OCI-LY1 (cell line): ENCODE measurements at regions not wholly inside any gene's neighbourhood (a gene's known extent, or its start where the extent isn't known, plus 50 kb on each side); places are given as distances from the start of the nearest gene placed in this dataset.

Source experiments
- H2AFZ ChIP-seq: fragments of 200-600 bp; sonication (generic), shearing (Covaris generic); 2 replicates; pipeline ENCODE4 v1.6.0; 2014; ENCODE audit warnings: antibody characterized with exemption, mild to moderate bottlenecking, low read length
- H3F3A ChIP-seq: fragments of 200-600 bp; sonication (generic), shearing (Covaris generic); 2 replicates; pipeline ENCODE4 v1.6.0; 2014; ENCODE audit warnings: mild to moderate bottlenecking, antibody characterized with exemption, low read length, moderate library complexity; ENCODE audit not compliant: insufficient read depth
- H3K27ac ChIP-seq: fragments of 200-600 bp; sonication (generic); 2 replicates; pipeline ENCODE4 v1.5.1; 2014; ENCODE audit warnings: low read length, mixed run types, mild to moderate bottlenecking, low read depth; ENCODE audit not compliant: poor library complexity, severe bottlenecking
- H3K27me3 ChIP-seq: fragments of 200-600 bp; sonication (generic); 2 replicates; pipeline ENCODE4 v1.6.0; 2014; ENCODE audit warnings: antibody characterized with exemption, mild to moderate bottlenecking, low read length, moderate library complexity; ENCODE audit not compliant: insufficient read depth
- H3K36me3 ChIP-seq: fragments of 200-600 bp; sonication (generic); 2 replicates; pipeline ENCODE4 v1.6.1; 2014; ENCODE audit warnings: mild to moderate bottlenecking, antibody characterized with exemption, low read length, moderate library complexity, mixed read lengths; ENCODE audit not compliant: insufficient read depth
- H3K4me1 ChIP-seq: fragments of 200-600 bp; sonication (generic); 2 replicates; pipeline ENCODE4 v1.5.1; 2014; ENCODE audit warnings: mild to moderate bottlenecking, low read length, moderate library complexity; ENCODE audit not compliant: insufficient read depth, severe bottlenecking
- H3K4me2 ChIP-seq: fragments of 200-600 bp; sonication (generic), shearing (Covaris generic); 2 replicates; pipeline ENCODE4 v1.6.1; 2014; ENCODE audit warnings: low read length
- H3K4me3 ChIP-seq: fragments of 200-600 bp; sonication (generic); 2 replicates; pipeline ENCODE4 v1.5.1; 2014; ENCODE audit warnings: low read length, low read depth, mild to moderate bottlenecking, mixed read lengths; ENCODE audit not compliant: poor library complexity, severe bottlenecking
- H3K79me2 ChIP-seq: fragments of 200-600 bp; shearing (Covaris generic); 2 replicates; pipeline ENCODE4 v1.6.1; 2016; ENCODE audit warnings: mixed run types, low read length, mixed read lengths; ENCODE audit not compliant: insufficient read depth
- H3K9ac ChIP-seq: fragments of 200-600 bp; sonication (generic), shearing (Covaris generic); 2 replicates; pipeline ENCODE4 v1.6.1; 2014; ENCODE audit warnings: mild to moderate bottlenecking, low read length, mixed read lengths
- H3K9me2 ChIP-seq: fragments of 200-600 bp; sonication (generic), shearing (Covaris generic); 2 replicates; pipeline ENCODE4 v1.6.1; 2014; ENCODE audit warnings: low read depth, mild to moderate bottlenecking, low read length, mixed read lengths
- H3K9me3 ChIP-seq: fragments of 200-600 bp; shearing (Covaris generic); 2 replicates; pipeline ENCODE4 v1.6.1; 2014; ENCODE audit warnings: low read length, mixed read lengths
- H4K20me1 ChIP-seq: fragments of 200-600 bp; sonication (generic), shearing (Covaris generic); 2 replicates; pipeline ENCODE4 v1.6.0; 2016; ENCODE audit warnings: mild to moderate bottlenecking, low read length; ENCODE audit not compliant: insufficient read depth
- EZH2 ChIP-seq: fragments of 200-600 bp; sonication (generic), shearing (Covaris generic); IDR thresholded peaks from 2 replicates; pipeline ENCODE4 v1.8.0; 2017; ENCODE audit warnings: borderline replicate concordance, mixed run types, mild to moderate bottlenecking, antibody characterized with exemption, low read length, moderate library complexity, mixed read lengths
- TF ChIP-seq, protein P1 (sequence below): fragments of 200-600 bp; sonication (generic), shearing (Covaris generic); IDR thresholded peaks from 2 replicates; pipeline ENCODE4 v1.5.1; 2017; ENCODE audit warnings: mild to moderate bottlenecking, antibody characterized with exemption, low read length, moderate library complexity, mixed read lengths

DNA sequence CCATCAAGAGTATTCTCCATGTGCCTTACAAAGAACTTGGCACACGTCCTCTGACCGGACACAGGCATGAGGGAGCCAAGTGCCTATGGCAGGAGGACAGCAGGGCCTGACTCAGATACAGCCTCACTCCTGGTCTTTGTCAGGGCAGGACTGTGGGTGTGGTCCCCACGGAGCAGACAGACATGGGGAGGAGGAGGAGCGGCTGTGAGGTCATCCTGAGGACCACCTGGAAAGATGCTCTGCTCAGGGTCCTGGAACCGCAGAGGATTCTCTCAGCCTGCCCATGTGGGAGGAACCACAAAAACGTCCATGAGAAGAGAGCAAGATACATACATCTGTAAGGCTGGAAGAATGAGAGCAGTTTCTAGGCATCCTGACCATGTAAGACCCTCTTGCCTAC, 576.3 kb downstream of the BRD1 start:
- Histone ChIP-seq H3K9me3 (no peaks in the 10 kb centered on the region), H3K27me3 (no peaks in the 10 kb centered on the region), H4K20me1 (no peaks in the 10 kb centered on the region), H3K36me3 (no peaks in the 10 kb centered on the region), H3K27ac (no peak overlapping the region), H3K4me3 (no peak overlapping the region), H3K9me2 (no peaks in the 10 kb centered on the region), H3K9ac (no peak overlapping the region), H3K79me2 (no peaks in the 10 kb centered on the region), H3K4me2 (no peak overlapping the region), H2AFZ (no peak overlapping the region), H3F3A (no peaks in the 10 kb centered on the region), H3K4me1 (no peaks in the 10 kb centered on the region)
- TF ChIP-seq, protein P1, sequence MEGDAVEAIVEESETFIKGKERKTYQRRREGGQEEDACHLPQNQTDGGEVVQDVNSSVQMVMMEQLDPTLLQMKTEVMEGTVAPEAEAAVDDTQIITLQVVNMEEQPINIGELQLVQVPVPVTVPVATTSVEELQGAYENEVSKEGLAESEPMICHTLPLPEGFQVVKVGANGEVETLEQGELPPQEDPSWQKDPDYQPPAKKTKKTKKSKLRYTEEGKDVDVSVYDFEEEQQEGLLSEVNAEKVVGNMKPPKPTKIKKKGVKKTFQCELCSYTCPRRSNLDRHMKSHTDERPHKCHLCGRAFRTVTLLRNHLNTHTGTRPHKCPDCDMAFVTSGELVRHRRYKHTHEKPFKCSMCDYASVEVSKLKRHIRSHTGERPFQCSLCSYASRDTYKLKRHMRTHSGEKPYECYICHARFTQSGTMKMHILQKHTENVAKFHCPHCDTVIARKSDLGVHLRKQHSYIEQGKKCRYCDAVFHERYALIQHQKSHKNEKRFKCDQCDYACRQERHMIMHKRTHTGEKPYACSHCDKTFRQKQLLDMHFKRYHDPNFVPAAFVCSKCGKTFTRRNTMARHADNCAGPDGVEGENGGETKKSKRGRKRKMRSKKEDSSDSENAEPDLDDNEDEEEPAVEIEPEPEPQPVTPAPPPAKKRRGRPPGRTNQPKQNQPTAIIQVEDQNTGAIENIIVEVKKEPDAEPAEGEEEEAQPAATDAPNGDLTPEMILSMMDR = no peak
- no peak for TF ChIP-seq EZH2

DNA sequence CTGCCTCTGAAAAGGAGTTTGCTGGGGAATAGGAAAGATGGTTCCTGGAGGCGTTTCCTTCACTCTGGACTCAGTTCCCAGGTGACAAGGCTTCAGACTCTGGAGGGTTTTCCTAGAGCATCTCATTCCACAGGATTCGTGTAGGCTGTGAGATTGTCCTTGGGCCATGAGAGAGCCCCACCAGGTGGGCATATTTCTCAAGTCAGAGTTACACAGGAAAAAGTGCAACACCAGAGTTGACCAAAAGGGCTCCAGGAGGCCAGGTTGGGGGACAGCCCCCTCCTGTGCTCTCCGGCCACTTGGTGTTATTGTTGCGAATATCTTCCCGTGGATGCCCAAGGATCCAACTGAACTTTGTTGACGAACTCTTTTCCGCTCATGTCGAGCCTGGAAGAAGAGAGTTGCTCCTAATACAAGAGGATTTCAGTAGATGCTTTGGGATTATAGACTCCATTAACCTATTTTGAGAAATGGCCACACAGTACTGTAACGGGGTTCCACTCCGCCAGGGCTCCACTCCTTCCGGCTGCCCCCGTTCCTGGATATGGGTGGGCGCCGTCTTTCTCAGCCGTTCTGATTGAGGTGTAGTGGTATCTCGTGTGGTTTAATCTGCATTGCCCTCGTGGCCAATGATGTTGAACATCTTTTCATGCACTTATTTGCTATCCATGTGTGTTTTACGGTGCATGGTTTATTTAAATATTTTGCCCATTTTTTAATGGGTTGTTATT, 580.3 kb downstream of the BRD1 start:
- Histone ChIP-seq H3K9me2 (no peaks in the 10 kb centered on the region), H3K4me3 (no peak overlapping the region), H3K79me2 (no peaks in the 10 kb centered on the region), H3K9ac (no peak overlapping the region), H2AFZ (no peak overlapping the region), H3K36me3 (no peaks in the 10 kb centered on the region), H3K27ac (no peak overlapping the region), H3K27me3 (no peaks in the 10 kb centered on the region), H3F3A (no peaks in the 10 kb centered on the region), H4K20me1 (no peaks in the 10 kb centered on the region), H3K9me3 (no peaks in the 10 kb centered on the region), H3K4me2 (no peak overlapping the region), H3K4me1 (no peaks in the 10 kb centered on the region)
- TF ChIP-seq EZH2 = no peak
- TF ChIP-seq, protein P1 = no peak

DNA sequence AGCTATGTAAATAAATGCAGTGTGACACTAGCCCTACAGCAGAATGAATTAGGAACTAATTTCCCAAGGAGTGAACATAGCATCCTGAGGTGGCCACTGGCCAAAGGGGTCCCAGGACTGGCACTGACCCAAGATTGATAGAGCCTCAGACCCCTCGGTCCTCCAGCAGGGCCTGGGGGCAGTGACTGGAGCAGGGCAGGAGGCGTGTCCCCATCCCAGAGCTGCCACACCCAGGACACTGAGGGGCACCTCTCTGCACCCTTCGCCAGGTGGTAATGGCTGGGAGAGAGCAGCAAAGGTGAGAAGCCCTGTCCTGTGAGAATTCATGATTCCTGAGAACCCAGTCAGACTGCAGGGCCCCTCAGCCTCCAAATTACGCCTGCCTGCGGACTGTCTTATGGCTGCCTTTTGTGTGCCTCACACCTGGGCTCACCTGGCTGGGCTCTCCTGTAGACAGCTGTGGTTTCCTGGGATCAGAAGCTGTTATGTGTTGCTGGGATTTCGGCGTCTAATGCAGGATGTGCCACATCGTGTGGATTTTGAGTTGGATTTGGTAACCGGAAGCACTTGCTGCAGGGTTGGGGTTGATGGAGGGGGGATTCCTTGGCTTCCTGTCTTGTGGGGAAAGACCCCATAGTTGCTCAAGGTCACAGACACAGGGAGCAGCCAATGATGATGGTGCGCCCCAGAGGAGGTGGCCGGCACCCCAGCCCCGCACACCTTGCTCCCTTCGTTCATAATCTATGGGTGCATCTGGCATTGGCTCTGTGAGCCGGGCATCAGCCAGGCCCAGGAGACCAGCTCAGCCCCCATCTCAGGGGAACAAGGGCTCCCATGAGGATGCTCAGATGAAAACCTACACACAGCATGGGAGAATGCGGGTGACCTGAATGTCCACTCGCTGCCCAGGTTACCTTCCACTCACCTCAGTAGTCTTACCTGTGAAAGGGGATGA, 582.9 kb downstream of the BRD1 start:
- Histone ChIP-seq H2AFZ (no peak overlapping the region), H3K27ac (no peak overlapping the region), H3K36me3 (no peaks in the 10 kb centered on the region), H3K79me2 (no peaks in the 10 kb centered on the region), H4K20me1 (no peaks in the 10 kb centered on the region), H3K4me1 (no peaks in the 10 kb centered on the region), H3K4me2 (no peak overlapping the region), H3K9me3 (no peaks in the 10 kb centered on the region), H3K27me3 (no peaks in the 10 kb centered on the region), H3K9me2 (no peaks in the 10 kb centered on the region), H3K9ac (no peak overlapping the region), H3K4me3 (no peak overlapping the region), H3F3A (no peaks in the 10 kb centered on the region)
- TF ChIP-seq, protein P1 = no peak
- TF ChIP-seq EZH2 = no peak
